Tibial nerve (tissue), 4 donors: ENCODE measurements at regions not wholly inside any gene's neighbourhood (a gene's known extent, or its start where the extent isn't known, plus 50 kb on each side); places are given as distances from the start of the nearest gene placed in this dataset.
A peak's percentile ranks its signal among the peaks of the same experiment; 100 is the strongest.

ENCODE experiments used
- DNase-seq, 2 donors: peaks; one replicate each; pipeline ENCODE4 v3.0.0-alpha.2; 2019; ENCODE audit warnings: low spot score in 2 of 2
- H3K27ac ChIP-seq, 4 donors: fragments of 200-600 bp; sonication (generic) in 3 of 4; one replicate each; pipeline ENCODE4 v1.5.1; 2017 to 2019; ENCODE audit warnings: mild to moderate bottlenecking in 1 of 4
- H3K27me3 ChIP-seq, 2 donors: fragments of 200-600 bp; sonication (generic) in 1 of 2; one replicate each; pipeline versions ENCODE4 v1.5.1 to v1.6.0; 2017 to 2019
- H3K36me3 ChIP-seq, 3 donors: fragments of 200-600 bp; sonication (generic); one replicate each; pipeline ENCODE4 v1.5.1; 2018 to 2019
- H3K4me1 ChIP-seq, 4 donors: fragments of 200-600 bp; sonication (generic) in 3 of 4; one replicate each; pipeline ENCODE4 v1.5.1; 2017 to 2019
- H3K4me3 ChIP-seq, 4 donors: fragments of 200-600 bp; sonication (generic) in 3 of 4; one replicate each; pipeline ENCODE4 v1.5.1; 2017 to 2019; ENCODE audit warnings: mild to moderate bottlenecking in 1 of 4, moderate library complexity in 1 of 4
- H3K9me3 ChIP-seq, 4 donors: fragments of 200-600 bp; sonication (generic) in 3 of 4; one replicate each; pipeline ENCODE4 v1.5.1; 2017 to 2019
- CTCF ChIP-seq, 5 experiments: fragments of 200-600 bp in 3 of 5; fragments of 450-650 bp in 2 of 5; sonication (generic) in 3 of 5; IDR thresholded peaks; one replicate each; pipeline ENCODE4 v1.5.1; 2016 to 2019; ENCODE audit warnings: antibody characterized with exemption in 5 of 5, mild to moderate bottlenecking in 3 of 5, moderate library complexity in 2 of 5
- EP300 ChIP-seq, 2 donors: sonication (generic); formaldehyde crosslinking; IDR thresholded peaks; one replicate each; pipeline ENCODE4 v1.6.1; 2017; ENCODE audit warnings: antibody characterized with exemption in 2 of 2, mild to moderate bottlenecking in 1 of 2
- POLR2A ChIP-seq, 2 donors: fragments of 450-650 bp; IDR thresholded peaks; one replicate each; pipeline ENCODE4 v1.6.1; 2017; ENCODE audit warnings: antibody characterized with exemption in 2 of 2, mild to moderate bottlenecking in 2 of 2, moderate library complexity in 2 of 2
- WGBS, 2 donors: methylation state at CpG; one replicate each; pipeline ENCODE4 v1.1.5; 2018; 5-methylcytosine and 5-hydroxymethylcytosine counted together

GRCh38 chr2:24410976-24411375 lies 50.6 kb upstream of the ITSN2 start:
- H3K4me3 ChIP-seq = no peak overlapping the region
- no peaks in the 10 kb centered on the region for H3K27me3 ChIP-seq
- no peak overlapping the region for H3K27ac ChIP-seq
- no peak for DNase-seq
- TF ChIP-seq CTCF (IDR thresholded peaks at IDR 0.05) = no peak
- TF ChIP-seq POLR2A (IDR thresholded peaks at IDR 0.05) = no peak
- TF ChIP-seq EP300 (IDR thresholded peaks at IDR 0.05) = no peak
- no peaks in the 10 kb centered on the region for H3K4me1 ChIP-seq
- no peaks in the 10 kb centered on the region for H3K36me3 ChIP-seq
- no peaks in the 10 kb centered on the region for H3K9me3 ChIP-seq
- WGBS, 2 donors = 83% methylated on average over 2 of the region's 2 CpGs

DNA sequence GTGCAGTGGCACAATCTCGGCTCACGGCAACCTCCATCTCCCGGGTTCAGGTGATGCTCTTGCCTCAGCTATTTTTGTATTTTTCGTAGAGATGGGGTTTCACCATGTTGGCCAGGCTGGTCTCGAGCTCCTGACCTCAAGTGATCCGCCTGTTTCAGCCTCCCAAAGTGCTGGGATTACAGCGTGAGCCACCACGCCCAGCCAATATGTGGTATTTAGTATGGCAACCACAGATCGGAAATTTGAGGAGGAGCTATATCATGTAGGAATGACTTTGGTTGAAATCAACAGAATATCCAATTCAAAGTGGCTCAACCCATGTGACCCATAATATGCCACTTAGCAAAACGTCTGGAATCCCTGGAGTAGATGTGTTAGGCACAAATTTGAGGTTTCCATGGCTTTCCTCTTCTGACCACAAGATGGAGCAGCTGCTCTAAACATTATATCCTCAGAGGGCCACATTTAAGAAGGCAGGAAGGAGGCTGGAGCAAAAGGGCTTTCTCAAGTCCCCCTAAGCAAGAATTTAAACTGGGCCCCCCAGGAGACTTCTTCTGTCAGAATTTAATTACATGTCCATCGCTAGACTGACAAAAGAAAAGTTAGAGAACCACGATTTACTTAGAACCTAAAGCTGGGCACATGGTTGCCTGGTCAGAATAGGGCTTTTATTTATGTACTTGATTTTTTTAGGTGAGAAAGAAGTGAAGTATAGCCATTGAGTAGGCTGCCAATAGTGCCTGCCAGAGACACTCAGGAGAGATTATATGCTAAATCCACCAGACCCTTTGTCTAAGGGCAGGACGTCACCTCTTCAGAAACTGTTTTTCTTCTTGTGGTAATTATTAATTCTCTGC lies 49.6 kb upstream of the ITSN2 start:
- DNase-seq = peak in 1 of 2 donors; percentile 75
- H3K27me3 ChIP-seq = no peaks in the 10 kb centered on the region
- TF ChIP-seq POLR2A (IDR thresholded peaks at IDR 0.05) = no peak
- TF ChIP-seq EP300 (IDR thresholded peaks at IDR 0.05) = peak in 1 of 2 donors; percentile 31
- peak; percentile 75 to 88 (median 78) for TF ChIP-seq CTCF (IDR thresholded peaks at IDR 0.05)
- H3K9me3 ChIP-seq = no peaks in the 10 kb centered on the region
- 52 to 54% methylated on average over 13 of the region's 13 CpGs for WGBS, 2 donors
- no peaks in the 10 kb centered on the region for H3K36me3 ChIP-seq
- no peak overlapping the region for H3K27ac ChIP-seq
- no peaks in the 10 kb centered on the region for H3K4me1 ChIP-seq
- no peak overlapping the region for H3K4me3 ChIP-seq
